ENCODE measurements at regions not wholly inside any gene's neighbourhood (a gene's known extent, or its start where the extent isn't known, plus 50 kb on each side); places are given as distances from the start of the nearest gene placed in this dataset.

DNA sequence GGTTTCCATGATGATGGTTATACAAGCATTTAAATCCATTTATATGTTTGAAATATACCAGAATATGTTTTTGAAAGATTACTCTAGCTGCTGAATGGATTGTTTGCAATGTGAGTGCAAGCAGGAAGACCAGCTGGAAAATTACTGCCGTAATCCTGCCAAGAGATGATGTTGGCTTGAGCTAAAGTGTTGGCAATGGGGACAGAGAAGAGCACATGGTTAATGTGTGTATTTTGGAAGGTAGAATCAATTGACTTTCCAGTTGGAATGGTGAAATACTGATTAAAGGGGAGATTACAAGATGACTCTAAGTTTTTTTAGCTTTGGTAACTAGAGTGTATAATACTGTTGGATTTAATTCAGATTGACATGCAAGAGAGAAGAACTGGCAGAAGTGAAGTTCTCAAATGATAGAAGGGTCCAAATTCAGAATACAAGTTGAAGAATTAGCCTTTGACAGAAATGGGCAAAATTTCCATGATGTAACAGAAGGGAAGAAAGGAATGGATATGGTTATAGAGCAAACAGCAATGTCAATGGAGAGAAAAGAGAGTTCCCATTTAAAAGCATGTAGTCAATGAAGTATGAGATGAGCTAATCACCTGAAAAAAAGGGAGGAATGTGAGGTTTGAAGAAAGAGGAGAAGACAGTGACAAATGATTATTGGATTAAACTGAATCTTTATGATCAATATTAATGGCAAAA is 422.0 kb downstream of the CDC14C start:
- TF ChIP-seq CTCF (IDR thresholded peaks at IDR 0.05) (no peak), EZH2 (IDR thresholded peaks at IDR 0.05) (no peak), EZH2phosphoT487 (IDR thresholded peaks at IDR 0.05) (no peak)
